A204.1 (cell line): ENCODE measurements at regions not wholly inside any gene's neighbourhood (a gene's known extent, or its start where the extent isn't known, plus 50 kb on each side); places are given as distances from the start of the nearest gene placed in this dataset.

Experiments used
- FAIRE-seq: peaks from 2 replicates; lab custom pipeline; 2012; peaks lifted over from hg19 to GRCh38; lab: Jason Lieb, UNC

DNA sequence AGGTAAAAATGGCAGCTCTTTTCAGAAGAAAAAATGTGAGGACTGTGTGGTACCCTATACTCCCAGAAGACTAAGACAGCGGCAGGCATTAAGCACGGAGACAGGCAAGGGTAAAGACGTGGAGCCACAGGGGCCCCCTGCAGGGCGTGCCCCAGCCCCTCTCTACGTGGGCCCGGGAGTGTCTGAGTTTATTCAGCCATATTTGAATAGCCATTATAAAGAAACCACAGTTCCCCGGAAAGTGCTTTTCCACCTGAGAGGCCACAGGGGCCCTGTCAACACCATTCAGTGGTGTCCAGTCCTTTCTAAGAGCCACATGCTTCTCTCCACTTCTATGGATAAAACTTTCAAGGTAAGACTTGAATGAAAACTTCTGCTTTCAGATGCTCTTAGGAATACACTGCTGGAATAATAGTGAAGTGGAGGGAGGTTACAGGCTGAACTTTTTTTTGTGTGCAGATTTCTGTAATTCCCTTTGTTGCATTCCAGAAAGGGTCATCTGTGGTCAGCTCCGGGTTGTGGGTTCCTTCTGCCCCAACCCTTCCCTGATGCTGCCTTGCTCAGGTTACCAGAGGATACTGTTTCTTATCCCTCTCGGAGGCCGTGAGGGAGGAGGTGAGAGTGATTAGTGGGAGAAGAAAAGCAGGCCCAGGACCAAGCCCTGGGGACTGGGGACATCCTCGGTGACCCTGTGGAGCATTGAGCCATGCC is 58.4 kb downstream of the SLC25A47 start:
- no peak for FAIRE-seq

DNA sequence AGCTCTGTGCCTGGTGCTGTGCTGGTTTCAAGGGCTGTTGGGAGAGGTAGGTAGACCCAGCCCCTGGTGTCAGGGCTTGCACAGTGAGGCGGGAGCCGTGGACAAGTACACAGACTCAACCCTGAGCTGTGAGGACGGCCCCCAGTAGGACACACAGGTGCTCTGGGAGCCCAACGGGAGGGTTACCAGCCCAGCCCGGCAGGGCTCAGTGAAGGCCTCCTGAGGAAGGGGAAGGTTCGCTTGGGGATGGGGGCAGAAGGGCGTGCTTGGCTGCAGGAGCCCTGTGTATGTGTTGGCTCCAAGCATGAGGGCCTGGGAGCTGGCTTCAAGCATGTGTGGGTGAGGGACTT is 58.9 kb downstream of the SLC25A47 start:
- FAIRE-seq = no peak

DNA sequence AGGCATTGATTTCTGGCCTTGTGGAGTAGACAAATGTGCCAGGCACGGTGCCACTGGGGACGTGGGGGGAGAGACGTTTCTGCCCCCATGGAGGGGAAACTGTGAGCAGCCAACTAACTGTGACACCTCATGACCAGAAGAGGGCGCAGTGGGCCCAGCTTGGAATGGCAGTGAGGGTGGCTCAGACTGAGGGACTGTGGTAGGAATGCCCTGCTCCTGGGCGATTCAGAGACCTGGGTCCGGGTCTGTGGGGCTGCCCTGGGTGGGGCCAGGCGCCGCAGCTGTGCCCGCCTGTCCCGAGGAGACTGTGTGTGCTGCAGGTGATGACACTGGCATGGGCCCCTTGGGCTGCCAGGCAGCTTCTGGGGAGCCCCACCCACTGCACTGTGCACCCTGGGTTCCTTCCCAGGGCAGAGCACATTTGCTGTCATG is 60.6 kb downstream of the SLC25A47 start:
- no peak for FAIRE-seq

DNA sequence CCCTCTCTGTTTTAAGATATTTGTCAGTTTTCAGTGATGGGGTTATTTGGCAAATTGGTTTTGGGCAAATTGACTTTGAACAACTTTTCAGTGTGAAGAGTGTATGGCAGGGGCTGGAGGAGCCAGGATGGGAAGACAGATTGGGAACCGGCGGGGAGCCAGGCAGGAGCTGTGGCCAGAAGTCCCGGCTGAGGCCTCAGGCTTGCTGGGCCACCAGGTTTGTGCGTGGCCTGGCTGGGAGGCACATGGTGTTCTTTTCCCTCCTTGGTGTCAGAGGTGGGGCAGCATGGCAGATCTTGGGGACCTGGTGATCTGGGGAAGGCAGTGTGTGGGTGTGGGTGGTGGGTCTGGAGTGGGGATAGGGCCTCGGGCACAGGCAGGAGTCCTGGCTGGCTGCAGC is 61.1 kb downstream of the SLC25A47 start:
- FAIRE-seq = no peak

DNA sequence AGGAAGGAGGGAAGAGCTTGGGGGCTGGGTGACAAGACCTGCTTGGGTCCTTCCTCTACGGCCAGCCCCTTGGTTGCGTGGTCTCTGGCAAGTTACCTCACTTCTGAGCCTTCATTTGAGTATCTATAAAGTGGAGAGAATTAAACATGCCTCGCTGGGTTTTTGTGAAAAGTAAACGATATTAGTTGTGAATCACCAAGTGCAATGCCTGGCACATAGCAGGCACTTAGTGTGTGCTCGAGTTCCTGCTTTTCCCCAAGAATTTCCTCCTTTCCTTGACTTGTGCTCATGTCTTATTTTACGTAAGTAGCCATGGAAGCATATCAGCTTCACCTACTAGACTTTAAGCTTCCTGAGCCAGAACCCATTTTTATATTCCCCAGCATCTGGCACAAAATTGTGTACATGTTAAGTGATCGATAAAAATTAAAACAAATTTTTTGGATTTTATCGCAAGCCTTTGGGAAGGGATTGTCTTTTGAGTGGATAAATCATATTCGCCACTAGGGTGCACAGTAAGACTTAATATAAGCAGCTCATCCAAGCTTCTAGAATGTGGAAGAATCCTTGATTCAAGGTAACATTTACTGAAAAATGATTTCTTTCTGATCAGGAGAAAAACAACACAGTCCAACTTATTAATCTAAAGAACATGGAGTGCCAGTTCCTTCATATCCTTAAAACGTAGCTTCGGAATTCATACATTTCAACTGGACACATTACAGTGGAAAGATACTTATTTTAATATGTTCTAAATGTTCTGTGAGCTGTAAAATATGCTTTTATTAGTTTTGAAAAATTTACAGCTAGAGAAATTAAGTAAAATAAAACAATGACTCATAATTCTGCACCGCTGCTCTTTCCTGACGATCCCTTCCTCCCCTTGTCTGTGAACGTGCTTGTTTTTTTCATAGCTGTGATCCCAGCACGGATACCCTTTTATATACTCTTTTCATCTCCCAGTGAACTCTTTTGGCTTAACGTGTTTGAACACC is 62.0 kb downstream of the SLC25A47 start:
- peak; percentile 91 for FAIRE-seq

DNA sequence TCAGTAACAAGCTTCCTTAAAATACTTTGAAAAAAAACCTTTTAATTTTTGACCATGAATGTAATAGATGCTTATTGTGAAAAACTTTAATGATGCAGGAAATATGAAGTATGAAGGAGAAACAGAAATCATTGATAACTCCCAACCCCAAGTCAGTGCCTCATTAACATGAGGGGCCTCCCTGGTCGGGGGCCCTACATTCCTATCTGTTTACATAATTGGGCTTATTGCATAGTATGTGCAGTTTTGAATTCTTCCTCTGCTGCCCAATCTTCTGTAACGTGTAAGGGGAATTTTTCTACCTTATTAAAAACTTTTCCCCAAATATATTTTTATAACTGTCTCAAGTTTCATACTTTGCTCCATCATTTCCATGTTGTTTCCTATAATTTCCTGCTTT is 63.0 kb downstream of the SLC25A47 start:
- no peak for FAIRE-seq

DNA sequence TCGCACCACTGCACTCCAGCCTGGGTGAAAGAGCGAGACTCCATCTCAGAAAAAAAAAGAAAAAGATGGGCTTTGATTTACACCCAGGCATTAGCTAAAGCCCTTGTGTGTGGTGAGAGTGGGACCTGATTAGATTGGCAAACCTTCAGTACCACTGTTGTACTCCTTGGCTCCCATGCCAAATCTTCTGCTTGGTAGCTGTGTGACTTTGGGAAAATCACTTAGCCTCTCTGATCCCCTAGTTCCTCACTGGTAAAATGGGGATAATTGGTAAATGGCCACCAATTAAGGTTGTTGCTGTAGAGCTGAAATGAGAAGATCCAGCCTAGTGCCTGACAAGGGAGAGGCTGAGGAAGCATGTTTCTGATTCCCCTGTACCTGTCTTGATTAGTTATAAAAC is 63.7 kb downstream of the SLC25A47 start:
- no peak for FAIRE-seq

DNA sequence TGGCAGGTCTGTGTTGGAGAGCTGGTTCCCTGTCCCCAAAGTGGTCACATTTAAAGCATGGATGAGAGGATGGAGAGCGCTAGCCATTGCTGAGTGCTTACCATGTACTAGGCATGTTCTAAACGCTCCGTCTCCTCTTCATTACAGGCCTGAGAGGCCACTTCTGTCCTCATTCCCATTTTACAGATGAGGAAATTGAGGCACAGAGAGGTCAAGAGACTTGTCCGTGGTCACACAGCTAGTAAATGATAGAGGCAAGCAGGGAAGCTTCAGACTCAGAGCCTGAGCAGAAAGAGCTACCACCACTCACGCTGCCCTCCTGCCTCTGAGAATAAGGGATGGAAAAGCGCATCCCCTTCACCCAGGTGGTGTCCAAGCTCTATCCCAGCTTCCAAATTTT is 64.3 kb downstream of the SLC25A47 start:
- no peak for FAIRE-seq

DNA sequence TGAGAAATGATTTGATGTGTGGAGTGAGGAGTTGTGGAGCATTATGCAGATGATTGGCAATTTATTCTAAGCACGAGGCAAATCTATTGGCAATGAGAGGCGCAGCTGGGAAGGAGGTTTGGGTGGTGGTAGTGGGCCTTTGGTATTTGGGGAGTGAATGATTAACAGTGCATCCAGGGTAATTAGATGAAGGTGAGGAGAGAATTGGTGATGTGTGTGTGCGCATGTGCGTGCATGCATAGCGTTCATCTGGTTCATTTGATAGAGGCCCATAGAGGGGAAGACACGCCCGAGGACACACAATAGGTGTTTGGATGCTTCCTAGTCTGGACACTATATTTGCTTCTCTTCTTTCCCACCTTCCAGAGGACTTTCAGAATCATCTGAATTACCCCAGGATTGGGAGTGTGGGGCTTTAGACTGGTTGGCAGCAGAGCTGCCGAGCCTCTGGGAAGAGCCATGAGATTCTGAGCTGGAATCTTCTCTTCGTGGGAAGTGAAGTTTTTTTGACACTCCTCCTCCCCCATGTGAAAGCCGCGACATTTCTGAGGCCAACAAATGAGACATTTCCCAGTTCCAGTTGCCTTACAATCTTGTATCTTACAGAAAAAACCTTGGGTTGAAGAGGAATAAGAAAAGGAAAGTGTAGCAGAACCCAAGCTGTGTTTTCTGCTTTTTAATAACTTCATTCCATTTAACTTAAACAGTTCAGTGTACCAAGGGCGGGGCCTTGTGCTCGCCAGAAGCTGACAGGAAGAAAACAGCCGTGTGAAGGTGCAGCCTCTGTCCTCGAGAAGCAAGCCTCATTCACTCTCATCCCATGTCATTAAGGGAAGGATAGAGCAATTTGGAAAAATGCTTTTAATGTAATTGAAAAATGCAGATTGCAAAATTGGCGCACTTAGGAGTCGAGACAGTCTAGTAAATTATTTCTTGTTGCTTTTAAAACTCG is 65.2 kb downstream of the SLC25A47 start:
- FAIRE-seq = no peak

DNA sequence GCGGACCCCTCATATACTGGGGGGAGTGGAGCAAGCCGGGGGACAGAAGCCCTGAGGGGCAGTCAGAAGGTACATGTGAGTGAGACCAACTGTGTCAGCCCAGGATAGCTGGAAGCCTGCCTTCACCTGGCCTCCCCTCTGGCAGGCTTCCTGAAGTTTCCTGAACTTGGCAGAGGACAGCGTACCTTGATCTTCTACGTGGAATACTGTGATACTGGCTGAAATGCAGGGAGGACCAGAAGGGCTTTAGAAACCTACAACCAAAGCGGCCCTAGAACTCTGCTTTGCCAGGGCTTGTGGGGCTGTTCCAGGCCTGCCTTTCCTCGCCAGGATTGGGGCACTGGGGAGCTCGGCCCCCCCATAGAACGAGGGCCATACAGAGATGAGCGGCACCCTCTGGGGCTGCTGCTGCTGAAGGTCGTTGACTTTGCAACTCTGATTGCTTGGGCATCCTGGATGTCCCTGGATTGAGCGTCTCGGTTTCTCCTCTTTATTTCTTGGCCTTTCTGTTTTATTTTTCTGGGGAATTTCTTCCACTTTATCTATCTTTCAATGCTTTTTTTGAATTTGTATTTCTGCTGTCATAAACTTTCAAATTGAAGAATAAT is 66.5 kb downstream of the SLC25A47 start:
- no peak for FAIRE-seq

DNA sequence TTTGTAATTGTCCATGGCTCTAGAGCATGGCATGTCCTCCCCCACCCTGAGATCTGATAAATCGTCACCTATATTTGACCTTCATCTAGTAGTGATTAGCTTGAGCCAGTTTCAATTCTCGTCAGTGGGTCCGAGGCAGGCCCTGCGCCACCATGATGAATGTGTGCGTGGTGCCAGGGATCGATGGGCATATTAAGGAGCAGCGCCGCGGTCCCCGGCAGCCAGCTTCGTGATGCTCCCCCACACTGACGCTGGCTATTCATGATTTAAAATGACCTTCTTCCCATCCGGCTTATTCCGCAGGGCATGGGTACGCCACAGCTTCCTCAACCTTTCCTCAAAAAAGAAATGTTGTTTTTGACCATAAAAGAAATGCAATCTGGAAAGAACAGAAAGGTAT is 68.0 kb downstream of the SLC25A47 start:
- no peak for FAIRE-seq

DNA sequence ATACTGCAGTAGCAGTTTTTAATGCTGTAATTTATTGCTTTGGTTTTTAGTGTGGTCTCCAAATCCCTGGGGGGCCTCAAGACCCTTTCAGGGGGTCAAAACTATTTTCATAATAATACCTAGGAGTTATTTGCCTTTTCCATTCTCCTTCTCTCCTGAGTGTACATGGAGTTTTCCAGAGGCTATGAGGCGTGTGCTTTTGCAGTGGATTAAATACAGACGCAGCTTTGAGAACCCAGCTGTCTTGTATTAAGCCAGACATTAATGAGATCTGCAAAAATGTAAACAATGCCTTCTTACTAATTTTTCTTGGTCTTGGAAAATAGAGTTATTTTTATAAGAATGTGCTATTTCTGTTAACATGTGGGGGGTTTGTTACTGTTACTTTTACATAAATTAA is 68.6 kb downstream of the SLC25A47 start:
- no peak for FAIRE-seq

DNA sequence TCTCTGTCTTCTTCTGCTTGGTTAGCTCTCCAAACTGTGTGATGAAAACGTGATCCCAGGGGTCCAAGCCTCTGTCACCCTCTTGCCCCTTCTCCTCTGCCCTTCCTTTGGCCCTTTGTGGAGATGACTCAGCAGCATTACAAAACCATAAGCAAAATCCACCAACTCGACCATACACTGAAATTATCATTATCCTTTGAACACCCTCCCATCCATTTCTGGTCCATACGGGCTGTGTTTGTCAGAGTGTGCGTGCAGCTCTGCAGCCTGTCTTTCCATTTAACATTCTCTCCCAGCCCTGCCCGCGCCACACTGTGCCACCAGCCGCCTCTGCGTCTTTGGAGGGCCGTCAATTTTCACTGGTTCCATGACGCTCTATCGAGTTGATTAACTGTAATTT is 69.2 kb downstream of the SLC25A47 start:
- FAIRE-seq = no peak

DNA sequence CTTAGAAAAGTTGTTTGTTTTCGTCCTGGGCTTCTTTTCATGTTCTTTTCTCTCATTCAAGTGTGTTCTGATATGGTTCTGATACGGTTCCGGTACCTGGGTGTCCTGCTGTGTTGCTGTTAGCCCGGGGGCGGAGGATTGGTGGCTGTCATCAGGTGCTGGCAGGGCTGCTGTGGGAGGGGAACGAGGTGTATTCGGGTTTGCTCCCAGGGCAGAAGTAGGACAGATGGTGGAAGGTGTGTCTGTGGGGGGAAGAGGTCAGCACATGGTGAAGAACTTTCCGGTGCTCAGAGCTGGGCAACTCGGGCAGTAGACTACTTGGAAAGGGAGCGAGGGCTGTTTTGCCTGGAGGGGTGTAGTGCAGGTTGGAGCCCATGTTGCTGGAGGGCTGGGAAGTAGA is 70.2 kb downstream of the SLC25A47 start:
- no peak for FAIRE-seq

DNA sequence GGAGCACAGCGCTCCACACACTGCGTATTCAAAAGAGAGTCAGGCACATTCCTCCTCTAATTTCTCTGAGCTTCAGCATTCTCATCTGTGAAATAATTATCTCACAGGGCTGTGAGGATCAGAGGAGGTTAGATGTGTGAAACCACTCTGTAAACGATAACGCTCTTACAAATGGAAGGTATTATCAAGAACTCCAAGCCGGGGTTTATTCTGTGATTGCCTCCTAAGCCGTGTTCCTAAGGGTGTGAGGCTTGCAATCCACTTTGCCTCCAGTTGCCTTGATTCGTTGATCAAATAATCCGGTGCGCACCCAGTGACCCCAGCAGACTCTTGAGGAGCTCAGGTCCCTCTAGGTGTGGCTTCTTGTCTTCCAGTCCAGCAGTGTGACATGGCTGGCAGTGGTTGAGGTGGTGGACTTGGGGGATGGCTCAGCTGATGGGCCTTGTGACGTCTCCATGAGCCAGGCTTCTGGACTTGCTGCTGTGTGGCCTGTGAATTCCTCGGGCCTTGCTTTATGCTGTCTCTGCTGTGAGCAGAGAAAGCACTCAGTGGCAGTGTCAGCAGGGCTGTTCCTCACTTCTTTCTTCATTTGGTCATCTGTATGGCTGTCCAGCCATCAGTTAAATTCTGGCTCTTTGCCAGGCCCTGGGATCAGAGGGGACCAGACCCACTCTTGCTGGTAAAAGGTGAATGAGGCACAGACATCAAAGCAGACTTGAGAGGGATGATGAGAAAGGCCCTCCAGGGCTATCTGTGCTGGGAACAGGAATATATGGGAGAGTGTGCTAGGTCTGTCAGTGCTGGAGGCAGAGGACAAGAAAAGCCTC is 71.0 kb downstream of the SLC25A47 start:
- no peak for FAIRE-seq

DNA sequence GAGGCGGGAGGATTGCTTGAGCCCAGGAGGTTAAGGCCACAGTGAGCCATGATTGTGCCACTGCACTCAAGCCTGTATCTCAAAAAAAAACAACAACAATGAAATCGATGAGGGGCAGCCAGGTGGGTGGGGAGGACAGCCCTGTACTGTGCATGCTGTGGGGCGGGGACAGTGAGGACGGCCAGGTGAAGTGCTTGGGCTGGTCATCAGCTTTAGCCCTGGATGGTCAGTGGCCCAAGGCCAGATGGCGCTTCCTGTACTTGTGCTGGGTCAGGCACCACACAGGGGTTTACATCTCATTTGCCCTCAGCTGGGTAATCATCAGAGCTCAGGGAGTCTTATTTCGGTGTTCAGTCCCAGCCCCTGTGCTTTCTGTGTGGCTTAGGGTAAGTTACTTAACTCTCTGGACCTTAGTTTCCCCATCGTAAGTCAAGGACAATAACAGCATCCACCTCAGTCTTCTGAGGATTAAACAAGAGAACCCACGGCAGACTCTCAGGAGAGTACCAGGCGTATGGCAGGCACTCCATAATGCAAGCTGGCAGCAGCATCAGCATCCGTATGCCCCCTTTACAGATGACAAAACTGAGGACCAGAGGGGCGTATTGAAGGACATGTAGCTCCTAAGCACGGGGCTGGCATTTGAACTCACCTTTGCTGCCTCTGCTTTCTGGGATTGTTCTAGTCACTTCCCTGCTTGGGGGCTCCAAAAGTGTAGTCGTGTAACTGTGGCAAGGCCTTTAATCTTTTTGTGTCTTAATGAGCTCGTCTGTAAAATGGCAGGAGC is 71.9 kb downstream of the SLC25A47 start:
- no peak for FAIRE-seq

DNA sequence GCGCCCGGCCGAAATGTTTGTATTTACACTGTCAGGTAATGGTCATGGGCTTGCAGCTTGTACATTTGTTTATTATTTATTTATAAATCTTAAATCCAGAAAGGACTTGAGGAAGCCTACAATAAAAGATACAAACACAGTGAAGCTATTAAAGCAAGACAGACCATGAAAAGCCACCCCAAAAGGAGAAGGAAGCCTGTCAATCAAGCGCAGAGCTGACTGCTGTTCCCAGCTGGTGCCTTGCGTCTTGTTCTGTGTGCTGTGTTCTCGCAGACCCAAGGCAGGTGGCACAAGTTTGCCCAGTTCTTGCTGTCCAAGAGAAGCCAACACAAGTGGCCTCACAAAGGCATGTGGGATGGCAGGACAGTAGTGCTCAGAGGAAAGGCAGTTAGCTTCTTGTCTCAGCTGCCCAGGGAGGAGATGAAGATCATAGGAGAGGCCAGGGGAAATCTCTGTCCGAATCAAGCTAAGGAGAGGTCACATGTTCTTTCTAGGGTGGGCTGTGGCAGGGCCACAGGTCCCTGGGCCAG is 73.2 kb downstream of the SLC25A47 start:
- no peak for FAIRE-seq

DNA sequence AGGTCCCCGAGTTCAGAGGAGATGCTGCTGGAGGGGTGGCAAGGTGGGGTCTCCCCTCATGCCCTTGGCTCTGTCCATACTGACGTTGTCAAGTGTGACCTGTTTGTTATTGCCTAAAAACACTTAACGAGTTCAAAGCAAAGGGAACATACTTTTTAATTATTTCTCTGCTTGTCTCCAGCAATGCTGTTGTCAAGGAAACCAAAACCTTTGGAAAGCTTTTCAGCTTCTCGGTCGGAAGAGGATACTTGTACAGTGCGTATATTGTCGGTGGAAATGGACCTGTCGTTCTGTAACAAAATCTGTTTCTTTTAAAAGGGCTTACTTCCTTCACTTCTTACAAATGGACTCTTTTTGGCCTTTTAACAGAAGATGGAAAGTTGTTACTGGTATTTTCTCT is 73.9 kb downstream of the SLC25A47 start:
- FAIRE-seq = no peak

DNA sequence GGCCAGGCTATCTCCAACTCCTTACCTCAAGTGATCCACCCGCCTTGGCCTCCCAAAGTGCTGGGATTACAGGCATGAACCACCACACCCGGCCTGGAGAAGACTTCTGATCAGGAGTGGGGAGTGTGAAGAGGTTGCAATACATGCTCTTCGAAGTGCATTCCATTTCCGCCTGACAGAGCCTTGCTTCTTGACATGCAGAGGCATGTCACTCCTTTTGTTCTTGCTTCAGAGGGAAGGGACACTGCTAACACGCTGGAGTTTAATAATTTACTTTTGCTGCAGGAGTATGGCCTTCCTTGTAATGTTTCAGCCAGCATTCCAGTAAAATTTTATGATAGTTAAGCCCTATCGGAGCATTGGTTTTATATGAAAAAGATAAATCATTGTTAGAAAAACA is 74.9 kb downstream of the SLC25A47 start:
- FAIRE-seq = no peak
